ENCODE measurements at regions not wholly inside any gene's neighbourhood (a gene's known extent, or its start where the extent isn't known, plus 50 kb on each side); places are given as distances from the start of the nearest gene placed in this dataset.

- Histone ChIP-seq H3K9me3 (ENCODE audit: control insufficient read depth, insufficient read depth, low read length) (no peaks in the 10 kb centered on the region), H3K4me1 (ENCODE audit: control insufficient read depth, insufficient read depth, low read length) (no peaks in the 10 kb centered on the region), H3K27ac (ENCODE audit: low read depth, low read length) (no peak overlapping the region), H3K4me3 (ENCODE audit: low read depth, low read length) (no peak overlapping the region), H3K36me3 (ENCODE audit: control insufficient read depth, insufficient read depth, low read length) (no peaks in the 10 kb centered on the region), H3K27me3 (ENCODE audit: control insufficient read depth, insufficient read depth, low read length) (no peaks in the 10 kb centered on the region)
- peak in 1 of 6 donors; percentile 4 for DNase-seq (ENCODE audit: low read depth in 4 of 6, low spot score in 6 of 6)
These were observed 205.7 kb downstream of the DSEL start for GRCh38 chr18:67310826-67311225.

DNA sequence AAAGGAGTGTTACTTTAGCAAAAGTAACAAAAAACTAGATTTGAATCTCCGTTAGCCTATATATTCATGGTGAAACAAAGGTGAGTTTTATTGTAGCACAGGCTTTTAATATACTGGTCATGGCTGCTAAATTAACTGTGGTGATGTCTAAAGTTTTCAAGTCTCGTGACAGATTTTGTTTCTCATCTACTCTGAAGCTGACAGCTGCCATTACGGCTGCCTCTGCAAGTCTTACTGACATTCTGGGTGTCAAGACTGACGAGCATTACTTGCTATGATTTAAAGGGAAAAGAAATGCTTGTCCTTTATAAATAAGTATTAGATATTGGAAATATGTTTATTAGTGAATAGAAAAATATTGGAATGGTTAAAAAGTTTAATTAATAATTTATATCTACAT, 207.7 kb downstream of the DSEL start:
- no peak for DNase-seq (ENCODE audit: low read depth in 4 of 6, low spot score in 6 of 6)
- H3K27ac ChIP-seq (ENCODE audit: low read depth, low read length): no peak overlapping the region
- 92% methylated on average over 2 of the region's 4 CpGs for WGBS (ENCODE audit: insufficient coverage)

GRCh38 chr18:67305466-67305865, 211.1 kb downstream of the DSEL start:
- no CpG with 5 or more reads among the region's 3 CpGs for WGBS (ENCODE audit: insufficient coverage)
- no peaks in the 10 kb centered on the region for H3K9me3 ChIP-seq (ENCODE audit: control insufficient read depth, insufficient read depth, low read length)
- no peaks in the 10 kb centered on the region for H3K36me3 ChIP-seq (ENCODE audit: control insufficient read depth, insufficient read depth, low read length)

More for the DNA sequence above, 207.7 kb downstream of the DSEL start:
- H3K9me3 ChIP-seq (ENCODE audit: control insufficient read depth, insufficient read depth, low read length): no peaks in the 10 kb centered on the region
- no peaks in the 10 kb centered on the region for H3K4me1 ChIP-seq (ENCODE audit: control insufficient read depth, insufficient read depth, low read length)
- no peak overlapping the region for H3K4me3 ChIP-seq (ENCODE audit: low read depth, low read length)
- H3K36me3 ChIP-seq (ENCODE audit: control insufficient read depth, insufficient read depth, low read length): no peaks in the 10 kb centered on the region
- no peaks in the 10 kb centered on the region for H3K27me3 ChIP-seq (ENCODE audit: control insufficient read depth, insufficient read depth, low read length)

DNA sequence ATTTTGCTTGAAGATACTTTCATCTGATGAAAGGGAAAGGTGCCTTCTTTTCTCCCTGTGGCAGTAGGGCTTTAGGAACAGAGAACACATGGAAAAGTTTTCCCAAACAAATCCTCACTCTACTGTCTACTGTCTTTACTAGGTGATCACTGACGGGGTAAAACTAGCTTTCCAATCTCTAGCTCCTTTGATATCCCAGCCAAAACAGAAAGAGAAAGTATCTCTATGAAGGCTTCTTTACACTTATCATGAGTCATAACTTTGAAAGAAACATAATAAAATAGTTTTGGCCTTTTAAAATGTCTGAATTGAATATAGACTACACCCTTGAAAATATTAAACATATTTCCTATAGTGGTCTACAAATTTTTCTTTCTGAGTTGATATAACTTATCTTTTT, 214.5 kb downstream of the DSEL start:
- Histone ChIP-seq H3K4me1 (ENCODE audit: control insufficient read depth, insufficient read depth, low read length) (no peaks in the 10 kb centered on the region), H3K36me3 (ENCODE audit: control insufficient read depth, insufficient read depth, low read length) (no peaks in the 10 kb centered on the region), H3K27me3 (ENCODE audit: control insufficient read depth, insufficient read depth, low read length) (no peaks in the 10 kb centered on the region), H3K9me3 (ENCODE audit: control insufficient read depth, insufficient read depth, low read length) (peaks cover 2% of the 10 kb centered on the region), H3K27ac (ENCODE audit: low read depth, low read length) (no peak overlapping the region), H3K4me3 (ENCODE audit: low read depth, low read length) (no peak overlapping the region)
- no peak for DNase-seq (ENCODE audit: low read depth in 4 of 6, low spot score in 6 of 6)
- no CpG with 5 or more reads among the region's 1 CpG for whole genome bisulfite sequencing (ENCODE audit: insufficient coverage)

More at GRCh38 chr18:67305466-67305865, 211.1 kb downstream of the DSEL start:
- no peak overlapping the region for H3K27ac ChIP-seq (ENCODE audit: low read depth, low read length)
- H3K4me1 ChIP-seq (ENCODE audit: control insufficient read depth, insufficient read depth, low read length): no peaks in the 10 kb centered on the region
- no peak overlapping the region for H3K4me3 ChIP-seq (ENCODE audit: low read depth, low read length)
- DNase-seq (ENCODE audit: low read depth in 4 of 6, low spot score in 6 of 6): no peak
- H3K27me3 ChIP-seq (ENCODE audit: control insufficient read depth, insufficient read depth, low read length): no peaks in the 10 kb centered on the region

- Histone ChIP-seq H3K9me3 (ENCODE audit: control insufficient read depth, insufficient read depth, low read length) (peaks cover 2% of the 10 kb centered on the region), H3K27me3 (ENCODE audit: control insufficient read depth, insufficient read depth, low read length) (no peaks in the 10 kb centered on the region), H3K36me3 (ENCODE audit: control insufficient read depth, insufficient read depth, low read length) (no peaks in the 10 kb centered on the region), H3K27ac (ENCODE audit: low read depth, low read length) (no peak overlapping the region), H3K4me1 (ENCODE audit: control insufficient read depth, insufficient read depth, low read length) (no peaks in the 10 kb centered on the region), H3K4me3 (ENCODE audit: low read depth, low read length) (no peak overlapping the region)
- 100% methylated on average over 1 of the region's 1 CpG for WGBS (ENCODE audit: insufficient coverage)
- no peak for DNase-seq (ENCODE audit: low read depth in 4 of 6, low spot score in 6 of 6)
These were observed 214.9 kb downstream of the DSEL start for GRCh38 chr18:67301592-67301991.

DNA sequence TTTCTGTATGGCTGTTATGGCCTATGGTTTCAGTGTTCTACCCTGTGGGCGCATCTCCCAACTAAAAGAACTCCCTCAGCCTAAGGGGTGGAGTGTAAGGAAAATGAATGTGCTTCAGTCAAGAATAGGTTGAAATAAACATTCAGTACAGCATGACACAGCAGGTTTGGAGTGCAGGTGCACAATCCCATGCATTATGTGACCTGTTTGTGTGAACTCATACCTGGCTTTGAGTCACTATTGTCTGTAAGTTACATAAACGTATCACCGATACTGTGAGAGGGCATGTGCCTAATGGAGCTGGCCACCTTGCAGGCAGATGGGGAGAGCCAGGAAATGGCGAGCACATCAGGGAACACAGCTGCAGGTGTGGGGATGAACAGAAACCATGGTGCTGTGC, 216.0 kb downstream of the DSEL start:
- H3K27ac ChIP-seq (ENCODE audit: low read depth, low read length): no peak overlapping the region
- H3K36me3 ChIP-seq (ENCODE audit: control insufficient read depth, insufficient read depth, low read length): no peaks in the 10 kb centered on the region
- DNase-seq (ENCODE audit: low read depth in 4 of 6, low spot score in 6 of 6): peak in 1 of 6 donors; percentile 7
- WGBS (ENCODE audit: insufficient coverage): 94% methylated on average over 3 of the region's 4 CpGs
- H3K4me3 ChIP-seq (ENCODE audit: low read depth, low read length): no peak overlapping the region
- H3K27me3 ChIP-seq (ENCODE audit: control insufficient read depth, insufficient read depth, low read length): no peaks in the 10 kb centered on the region
- peaks cover 2% of the 10 kb centered on the region for H3K9me3 ChIP-seq (ENCODE audit: control insufficient read depth, insufficient read depth, low read length)
- no peaks in the 10 kb centered on the region for H3K4me1 ChIP-seq (ENCODE audit: control insufficient read depth, insufficient read depth, low read length)

- Histone ChIP-seq H3K36me3 (ENCODE audit: control insufficient read depth, insufficient read depth, low read length) (no peaks in the 10 kb centered on the region), H3K4me1 (ENCODE audit: control insufficient read depth, insufficient read depth, low read length) (no peaks in the 10 kb centered on the region), H3K9me3 (ENCODE audit: control insufficient read depth, insufficient read depth, low read length) (no peaks in the 10 kb centered on the region), H3K4me3 (ENCODE audit: low read depth, low read length) (no peak overlapping the region), H3K27ac (ENCODE audit: low read depth, low read length) (no peak overlapping the region), H3K27me3 (ENCODE audit: control insufficient read depth, insufficient read depth, low read length) (no peaks in the 10 kb centered on the region)
- DNase-seq (ENCODE audit: low read depth in 4 of 6, low spot score in 6 of 6): no peak
- no CpG with 5 or more reads among the region's 3 CpGs for WGBS (ENCODE audit: insufficient coverage)
These were observed 223.7 kb downstream of the DSEL start for GRCh38 chr18:67292814-67293213.

GRCh38 chr18:67290421-67290820, 226.1 kb downstream of the DSEL start:
- 80% methylated on average over 2 of the region's 4 CpGs for WGBS (ENCODE audit: insufficient coverage)
- H3K9me3 ChIP-seq (ENCODE audit: control insufficient read depth, insufficient read depth, low read length): no peaks in the 10 kb centered on the region
- no peaks in the 10 kb centered on the region for H3K27me3 ChIP-seq (ENCODE audit: control insufficient read depth, insufficient read depth, low read length)
- no peak overlapping the region for H3K27ac ChIP-seq (ENCODE audit: low read depth, low read length)
- no peak for DNase-seq (ENCODE audit: low read depth in 4 of 6, low spot score in 6 of 6)
- no peaks in the 10 kb centered on the region for H3K36me3 ChIP-seq (ENCODE audit: control insufficient read depth, insufficient read depth, low read length)
- no peak overlapping the region for H3K4me3 ChIP-seq (ENCODE audit: low read depth, low read length)
- no peaks in the 10 kb centered on the region for H3K4me1 ChIP-seq (ENCODE audit: control insufficient read depth, insufficient read depth, low read length)

DNA sequence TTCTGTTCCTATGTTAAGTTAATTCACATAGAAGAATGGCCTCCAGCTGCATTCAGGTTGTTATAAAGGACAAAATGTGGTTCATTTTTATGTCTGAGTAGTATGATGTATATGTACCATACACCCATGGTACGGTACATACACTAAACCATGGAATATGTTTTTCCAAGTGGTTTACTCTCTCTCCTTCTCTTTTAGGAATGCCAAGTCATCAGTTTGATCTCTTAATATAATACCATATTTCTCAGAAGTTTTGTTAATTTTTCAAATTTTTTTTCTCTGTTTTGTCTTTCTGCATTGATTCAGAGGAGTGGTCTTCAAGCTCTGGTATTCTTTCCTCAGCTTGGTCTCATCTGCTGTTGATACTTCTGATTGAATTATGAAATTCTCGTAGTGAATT, 230.9 kb downstream of the DSEL start:
- Histone ChIP-seq H3K4me3 (ENCODE audit: low read depth, low read length) (no peak overlapping the region), H3K9me3 (ENCODE audit: control insufficient read depth, insufficient read depth, low read length) (no peaks in the 10 kb centered on the region), H3K27me3 (ENCODE audit: control insufficient read depth, insufficient read depth, low read length) (no peaks in the 10 kb centered on the region), H3K27ac (ENCODE audit: low read depth, low read length) (no peak overlapping the region), H3K36me3 (ENCODE audit: control insufficient read depth, insufficient read depth, low read length) (no peaks in the 10 kb centered on the region), H3K4me1 (ENCODE audit: control insufficient read depth, insufficient read depth, low read length) (no peaks in the 10 kb centered on the region)
- no peak for DNase-seq (ENCODE audit: low read depth in 4 of 6, low spot score in 6 of 6)
- WGBS (ENCODE audit: insufficient coverage): no CpG with 5 or more reads among the region's 2 CpGs

GRCh38 chr18:67282796-67283195, 233.7 kb downstream of the DSEL start:
- H3K9me3 ChIP-seq (ENCODE audit: control insufficient read depth, insufficient read depth, low read length): no peaks in the 10 kb centered on the region
- DNase-seq (ENCODE audit: low read depth in 4 of 6, low spot score in 6 of 6): no peak
- no peaks in the 10 kb centered on the region for H3K27me3 ChIP-seq (ENCODE audit: control insufficient read depth, insufficient read depth, low read length)
- no peaks in the 10 kb centered on the region for H3K36me3 ChIP-seq (ENCODE audit: control insufficient read depth, insufficient read depth, low read length)
- H3K4me3 ChIP-seq (ENCODE audit: low read depth, low read length): no peak overlapping the region
- no peak overlapping the region for H3K27ac ChIP-seq (ENCODE audit: low read depth, low read length)
- H3K4me1 ChIP-seq (ENCODE audit: control insufficient read depth, insufficient read depth, low read length): no peaks in the 10 kb centered on the region

All from spinal cord (tissue), 9 donors.